GM12865 (cell line): ENCODE measurements at regions not wholly inside any gene's neighbourhood (a gene's known extent, or its start where the extent isn't known, plus 50 kb on each side); places are given as distances from the start of the nearest gene placed in this dataset.

Experiments used
- DNase-seq: peaks from one replicate; pipeline ENCODE4 v3.0.0; 2010; ENCODE audit warnings: low read depth
- H3K4me3 ChIP-seq: 2 replicates; pipeline ENCODE4 v1.5.1; 2011; ENCODE audit warnings: mild to moderate bottlenecking, low read depth, low read length, control low read depth
- TF ChIP-seq, protein P1 (sequence below): IDR thresholded peaks from 2 replicates; pipeline ENCODE4 v1.5.1; 2011; ENCODE audit warnings: low read length, control low read depth, low read depth, inconsistent platforms; ENCODE audit not compliant: insufficient read depth; ENCODE audit errors: missing control alignments

DNA sequence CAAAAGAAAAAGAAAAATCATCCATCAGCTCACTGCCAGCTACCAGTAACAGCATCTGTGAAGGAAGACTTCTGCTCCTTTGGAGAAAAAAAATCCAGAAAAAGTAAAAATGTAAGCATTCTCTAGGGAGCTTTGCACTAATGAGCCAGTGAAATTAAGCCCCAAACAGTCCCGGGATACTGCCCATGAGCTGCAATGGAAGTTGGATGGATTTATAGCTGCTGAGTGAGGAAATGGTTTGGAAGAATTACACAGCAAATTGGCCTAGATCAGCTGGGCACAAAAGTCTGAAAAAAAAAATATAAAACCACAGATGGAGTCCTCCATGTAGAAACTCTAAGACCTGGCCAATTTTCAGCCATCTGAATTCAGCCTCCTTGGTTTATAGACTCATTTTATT lies 462.9 kb upstream of the USP15 start:
- TF ChIP-seq, protein P1, sequence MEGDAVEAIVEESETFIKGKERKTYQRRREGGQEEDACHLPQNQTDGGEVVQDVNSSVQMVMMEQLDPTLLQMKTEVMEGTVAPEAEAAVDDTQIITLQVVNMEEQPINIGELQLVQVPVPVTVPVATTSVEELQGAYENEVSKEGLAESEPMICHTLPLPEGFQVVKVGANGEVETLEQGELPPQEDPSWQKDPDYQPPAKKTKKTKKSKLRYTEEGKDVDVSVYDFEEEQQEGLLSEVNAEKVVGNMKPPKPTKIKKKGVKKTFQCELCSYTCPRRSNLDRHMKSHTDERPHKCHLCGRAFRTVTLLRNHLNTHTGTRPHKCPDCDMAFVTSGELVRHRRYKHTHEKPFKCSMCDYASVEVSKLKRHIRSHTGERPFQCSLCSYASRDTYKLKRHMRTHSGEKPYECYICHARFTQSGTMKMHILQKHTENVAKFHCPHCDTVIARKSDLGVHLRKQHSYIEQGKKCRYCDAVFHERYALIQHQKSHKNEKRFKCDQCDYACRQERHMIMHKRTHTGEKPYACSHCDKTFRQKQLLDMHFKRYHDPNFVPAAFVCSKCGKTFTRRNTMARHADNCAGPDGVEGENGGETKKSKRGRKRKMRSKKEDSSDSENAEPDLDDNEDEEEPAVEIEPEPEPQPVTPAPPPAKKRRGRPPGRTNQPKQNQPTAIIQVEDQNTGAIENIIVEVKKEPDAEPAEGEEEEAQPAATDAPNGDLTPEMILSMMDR: no peak
- no peak overlapping the region for H3K4me3 ChIP-seq
- DNase-seq: no peak

GRCh38 chr12:61798778-61799177 lies 461.4 kb upstream of the USP15 start:
- TF ChIP-seq, protein P1: no peak
- DNase-seq: no peak
- H3K4me3 ChIP-seq: no peak overlapping the region

DNA sequence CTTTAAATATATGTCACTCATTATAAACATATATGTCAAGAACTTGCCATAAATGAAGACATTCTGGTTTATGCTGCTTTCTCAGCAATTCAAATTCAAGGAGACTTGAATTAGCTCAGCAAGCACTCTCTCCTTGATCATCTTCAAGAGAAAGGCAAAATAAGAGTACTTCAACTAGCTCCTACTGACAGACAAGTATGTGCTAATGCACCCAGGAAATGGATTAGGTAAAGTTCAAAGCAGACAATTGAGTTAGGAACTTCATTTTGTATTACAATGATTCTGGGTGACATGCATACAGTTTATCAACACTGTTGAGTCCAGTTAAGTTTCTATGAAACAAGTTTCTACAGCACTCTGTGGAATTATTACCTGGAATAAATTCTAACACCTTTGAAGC lies 455.9 kb upstream of the USP15 start:
- H3K4me3 ChIP-seq: no peak overlapping the region
- DNase-seq: no peak
- TF ChIP-seq, protein P1: no peak

DNA sequence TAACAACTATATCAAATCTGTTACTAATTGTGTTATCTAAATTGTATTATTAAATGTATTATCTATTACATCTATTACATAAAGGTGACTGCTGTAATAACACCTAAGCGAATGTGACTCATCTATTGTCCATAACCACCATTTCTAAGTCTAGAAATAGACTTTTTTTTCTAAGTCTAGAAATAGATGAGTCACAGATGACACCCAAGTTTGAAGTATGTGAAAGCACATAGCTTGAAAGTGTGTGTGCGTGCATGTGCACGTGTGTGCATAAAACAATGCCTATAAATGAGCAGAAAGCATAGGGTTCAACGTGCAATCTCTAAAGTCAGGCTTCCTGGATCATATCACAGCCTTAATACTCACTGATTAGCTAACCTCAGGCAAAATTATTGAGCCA lies 451.3 kb upstream of the USP15 start:
- DNase-seq: no peak
- no peak overlapping the region for H3K4me3 ChIP-seq
- TF ChIP-seq, protein P1: no peak

DNA sequence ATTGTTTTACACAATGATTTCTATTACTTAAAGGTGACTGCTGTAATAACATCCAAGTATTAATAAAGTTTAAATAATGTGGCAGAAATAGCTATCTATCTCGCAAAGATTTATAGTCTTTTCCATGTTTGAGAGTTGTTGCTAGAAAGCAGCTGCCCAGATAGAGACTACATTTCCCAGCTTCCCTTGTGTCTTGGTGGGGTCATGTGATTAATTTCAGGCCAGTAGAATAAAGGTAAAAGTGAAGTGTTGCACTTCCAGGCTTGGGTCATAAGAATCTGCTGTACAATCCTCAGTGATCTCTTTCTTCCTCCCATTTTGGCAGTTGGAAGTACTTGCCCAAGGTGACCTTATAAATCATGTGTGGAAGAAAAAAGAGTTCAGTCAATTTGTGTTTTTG lies 449.7 kb upstream of the USP15 start:
- no peak overlapping the region for H3K4me3 ChIP-seq
- no peak for DNase-seq
- TF ChIP-seq, protein P1: no peak

- no peak overlapping the region for H3K4me3 ChIP-seq
- DNase-seq: no peak
- TF ChIP-seq, protein P1: no peak
Measured at GRCh38 chr12:61821381-61821780, 438.8 kb upstream of the USP15 start.

DNA sequence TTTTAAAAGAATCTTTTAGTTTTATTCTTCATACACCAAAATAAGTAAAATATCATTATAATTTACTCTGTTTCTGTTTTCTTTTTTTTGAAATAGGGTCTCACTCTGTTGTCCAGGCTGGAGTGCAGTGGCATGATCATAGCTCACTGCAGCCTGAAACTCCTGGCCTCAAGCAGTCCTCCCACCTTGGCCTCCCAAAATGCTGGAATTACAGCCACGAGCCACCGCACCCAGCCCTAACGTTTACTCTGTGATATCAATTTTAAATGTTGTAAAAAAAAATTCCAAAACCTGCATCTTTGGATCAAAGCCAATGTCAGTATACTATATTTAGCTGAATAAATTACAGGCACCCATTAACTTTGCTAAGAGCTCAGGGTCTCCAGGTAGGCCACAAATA lies 437.1 kb upstream of the USP15 start:
- TF ChIP-seq, protein P1: no peak
- no peak for DNase-seq
- H3K4me3 ChIP-seq: no peak overlapping the region
